ENCODE measurements at regions not wholly inside any gene's neighbourhood (a gene's known extent, or its start where the extent isn't known, plus 50 kb on each side); places are given as distances from the start of the nearest gene placed in this dataset.
"Not testable (repeated sequence)": the region's sequence is repeated elsewhere in the genome, so short reads cannot be mapped to it uniquely, and the experiment has no call there.

DNA sequence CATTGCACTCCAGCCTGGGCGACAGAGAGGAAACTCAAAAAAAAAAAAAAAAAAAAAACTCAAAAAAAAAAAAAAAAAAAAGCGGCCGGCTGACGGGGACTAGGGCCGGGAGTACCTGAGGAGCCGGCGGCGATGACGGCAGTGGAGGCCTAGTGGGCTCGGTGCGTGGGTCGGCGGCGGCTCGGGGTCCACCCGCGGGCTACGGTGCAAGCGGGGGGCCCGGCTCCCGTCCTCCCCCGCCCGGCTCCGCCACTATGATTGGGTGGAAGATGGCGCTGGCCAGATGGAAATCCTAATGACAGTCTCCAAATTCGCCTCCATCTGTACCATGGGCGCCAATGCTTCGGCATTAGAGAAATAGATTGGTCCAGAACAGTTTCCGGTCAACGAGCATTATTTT, 190.7 kb downstream of the TGIF2LX start:
- not testable (repeated sequence) for DNase-seq (ENCODE audit: low spot score); FAIRE-seq

DNA sequence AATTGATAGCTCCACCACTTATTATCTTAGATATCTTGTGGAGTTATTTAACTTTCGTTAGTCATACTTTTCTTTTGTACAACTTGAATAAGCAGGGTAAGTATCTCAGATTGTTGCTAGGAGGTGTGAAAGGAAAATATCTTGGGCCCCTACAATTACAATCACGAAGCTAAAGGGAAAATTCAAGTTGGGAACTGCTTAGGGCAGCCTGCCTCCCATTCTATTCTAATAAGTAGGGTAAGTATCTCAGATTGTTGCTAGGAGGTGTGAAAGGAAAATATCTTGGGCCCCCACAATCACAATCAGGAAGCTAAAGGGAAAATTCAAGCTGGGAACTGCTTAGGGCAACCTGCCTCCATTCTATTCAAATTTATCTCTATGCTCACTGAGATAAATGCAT, 213.2 kb downstream of the TGIF2LX start:
- not testable (repeated sequence) for FAIRE-seq; DNase-seq (ENCODE audit: low spot score)

DNA sequence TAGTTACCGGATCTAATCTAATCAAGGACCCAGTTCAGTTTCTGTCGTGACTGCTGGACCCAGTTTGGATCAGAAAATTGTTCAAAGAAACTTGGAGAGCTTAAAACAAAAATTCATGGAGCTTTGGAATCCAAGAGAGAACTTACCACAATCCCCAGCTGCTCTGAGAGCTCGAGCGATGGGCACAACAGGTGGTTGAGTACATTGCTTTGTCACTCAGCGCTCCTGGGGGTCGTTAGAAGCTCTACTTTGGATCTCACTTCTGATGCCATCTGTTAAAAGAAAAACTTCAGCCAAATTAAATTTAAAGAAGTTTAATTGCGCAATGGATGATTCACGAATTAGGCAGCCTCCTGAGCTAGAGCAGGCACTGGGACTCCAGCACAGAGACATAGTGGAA, 257.3 kb downstream of the TGIF2LX start:
- DNase-seq (ENCODE audit: low spot score); FAIRE-seq: not testable (repeated sequence)

DNA sequence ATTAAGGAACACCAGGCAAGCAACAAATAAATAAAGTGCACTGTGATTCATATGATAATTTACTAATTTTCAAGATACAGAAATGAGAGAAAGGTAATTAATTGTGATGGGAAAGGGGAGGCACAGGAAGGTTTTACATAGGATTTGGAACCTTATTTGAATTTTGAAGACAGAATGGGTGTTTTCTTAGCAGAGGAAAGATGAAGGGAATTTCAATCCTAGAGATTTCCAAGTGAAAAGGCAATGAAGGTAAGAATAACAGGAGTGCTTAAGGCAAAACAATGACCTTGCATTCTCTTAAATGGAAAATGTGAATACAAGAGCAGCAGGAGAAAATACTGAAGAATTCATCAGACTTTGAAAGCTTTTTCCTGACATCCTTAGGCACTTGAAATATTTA, 267.3 kb downstream of the TGIF2LX start:
- FAIRE-seq; DNase-seq (ENCODE audit: low spot score): not testable (repeated sequence)

DNA sequence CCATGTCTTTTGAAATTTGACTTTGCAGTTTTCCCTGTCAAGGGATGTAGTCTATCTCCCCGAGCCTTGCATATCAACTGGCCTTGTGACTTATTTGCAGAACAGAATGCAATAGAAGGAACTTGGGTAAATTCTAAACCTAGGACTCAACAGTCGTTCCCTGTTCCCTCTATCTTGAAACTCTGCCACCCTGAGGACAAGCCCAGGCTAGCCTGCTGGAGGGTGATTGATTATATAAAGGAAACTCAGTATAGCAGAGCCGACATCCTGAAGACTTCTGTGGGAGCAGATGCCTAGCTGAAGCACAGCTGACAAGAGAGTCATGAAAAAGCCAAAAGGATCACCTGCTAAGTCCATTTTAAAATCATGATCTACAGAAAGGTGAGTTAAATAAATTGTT, 285.1 kb downstream of the TGIF2LX start:
- DNase-seq (ENCODE audit: low spot score); FAIRE-seq: not testable (repeated sequence)

DNA sequence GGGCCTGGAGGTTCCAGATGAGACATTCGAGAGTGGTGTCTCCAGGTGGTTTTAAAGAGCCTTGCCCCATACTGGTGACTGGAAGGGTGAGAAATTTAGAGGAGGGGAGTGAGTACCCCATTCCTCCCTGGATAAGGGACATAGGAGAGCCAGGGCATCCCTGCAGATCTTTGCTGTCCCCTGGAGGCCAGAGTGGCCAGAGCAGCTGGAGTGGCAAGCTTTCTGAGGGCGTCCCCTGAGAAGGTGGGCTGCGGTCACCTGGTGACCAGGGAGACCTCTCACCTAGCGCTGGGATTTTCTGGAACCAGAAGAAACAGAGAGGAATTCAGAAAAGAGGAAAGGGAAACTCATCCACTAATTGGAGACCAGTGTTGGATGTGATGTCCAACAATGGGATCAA, 300.9 kb downstream of the TGIF2LX start:
- not testable (repeated sequence) for FAIRE-seq; DNase-seq (ENCODE audit: low spot score)

DNA sequence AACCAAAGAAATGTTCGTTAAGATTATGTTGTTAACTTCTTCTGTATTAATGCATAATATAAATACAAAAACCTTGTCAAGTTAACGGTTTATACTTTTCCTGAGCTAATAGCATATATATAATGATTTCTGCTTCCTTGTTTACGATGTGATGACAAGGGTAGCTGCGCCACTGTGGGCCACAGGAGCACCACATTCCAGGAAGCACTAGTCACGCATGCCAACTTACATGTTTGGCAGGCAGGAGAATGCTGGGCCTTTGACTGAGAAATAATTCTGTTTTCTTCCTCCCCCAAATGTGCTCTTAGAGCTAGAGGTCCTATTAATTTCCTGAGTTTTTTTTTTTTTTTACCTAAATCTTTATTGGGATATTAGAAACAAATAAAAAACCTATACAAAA, 349.9 kb downstream of the TGIF2LX start:
- DNase-seq (ENCODE audit: low spot score) (peak; percentile 3), FAIRE-seq (peak; percentile 74)

Measured in RCC 7860 (cell line).